ENCODE measurements at regions not wholly inside any gene's neighbourhood (a gene's known extent, or its start where the extent isn't known, plus 50 kb on each side); places are given as distances from the start of the nearest gene placed in this dataset.

DNA sequence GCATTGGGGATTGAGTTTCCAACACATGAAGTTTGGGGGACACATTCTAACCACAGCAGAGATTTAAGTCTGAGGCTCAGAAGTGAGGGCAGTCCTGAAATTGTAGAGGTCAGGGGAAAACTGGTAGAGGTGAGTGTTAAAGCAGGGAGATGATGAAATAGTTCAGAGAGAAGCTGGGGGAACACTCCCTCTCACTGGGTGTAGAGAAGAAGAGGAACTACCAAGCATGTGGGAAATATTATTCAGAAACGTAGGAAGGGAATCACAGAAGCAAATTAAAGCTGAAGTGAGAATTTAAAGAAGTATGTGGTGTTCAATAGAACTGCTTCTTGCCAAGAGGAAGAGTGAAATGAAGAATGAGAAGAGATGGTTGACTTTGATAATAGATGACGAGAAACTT is 121.5 kb upstream of the FAM3C start:
- intact Hi-C loops (cut with DNase I; ENCODE audit: low total_unique reads), result no loop called here
- Histone ChIP-seq H3K27ac (no peak overlapping the region), H3K27me3 (no peaks in the 10 kb centered on the region), H3K9me3 (no peaks in the 10 kb centered on the region), H3K36me3 (no peaks in the 10 kb centered on the region), H3K4me1 (peaks cover 0 to 5% (median 0%) of the 10 kb centered on the region in 4 donors), H3K4me3 (no peak overlapping the region)
- 73 to 87% (median 82%) methylated on average over 2 of the region's 2 CpGs for WGBS, 5 donors
- no peak for DNase-seq
- TF ChIP-seq, protein P1, sequence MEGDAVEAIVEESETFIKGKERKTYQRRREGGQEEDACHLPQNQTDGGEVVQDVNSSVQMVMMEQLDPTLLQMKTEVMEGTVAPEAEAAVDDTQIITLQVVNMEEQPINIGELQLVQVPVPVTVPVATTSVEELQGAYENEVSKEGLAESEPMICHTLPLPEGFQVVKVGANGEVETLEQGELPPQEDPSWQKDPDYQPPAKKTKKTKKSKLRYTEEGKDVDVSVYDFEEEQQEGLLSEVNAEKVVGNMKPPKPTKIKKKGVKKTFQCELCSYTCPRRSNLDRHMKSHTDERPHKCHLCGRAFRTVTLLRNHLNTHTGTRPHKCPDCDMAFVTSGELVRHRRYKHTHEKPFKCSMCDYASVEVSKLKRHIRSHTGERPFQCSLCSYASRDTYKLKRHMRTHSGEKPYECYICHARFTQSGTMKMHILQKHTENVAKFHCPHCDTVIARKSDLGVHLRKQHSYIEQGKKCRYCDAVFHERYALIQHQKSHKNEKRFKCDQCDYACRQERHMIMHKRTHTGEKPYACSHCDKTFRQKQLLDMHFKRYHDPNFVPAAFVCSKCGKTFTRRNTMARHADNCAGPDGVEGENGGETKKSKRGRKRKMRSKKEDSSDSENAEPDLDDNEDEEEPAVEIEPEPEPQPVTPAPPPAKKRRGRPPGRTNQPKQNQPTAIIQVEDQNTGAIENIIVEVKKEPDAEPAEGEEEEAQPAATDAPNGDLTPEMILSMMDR (IDR thresholded peaks at IDR 0.05), result no peak
- no peak for TF ChIP-seq EP300 (IDR thresholded peaks at IDR 0.05)
- TF ChIP-seq POLR2A (IDR thresholded peaks at IDR 0.05), result no peak
- no peak for TF ChIP-seq POLR2AphosphoS5 (IDR thresholded peaks at IDR 0.05)

DNA sequence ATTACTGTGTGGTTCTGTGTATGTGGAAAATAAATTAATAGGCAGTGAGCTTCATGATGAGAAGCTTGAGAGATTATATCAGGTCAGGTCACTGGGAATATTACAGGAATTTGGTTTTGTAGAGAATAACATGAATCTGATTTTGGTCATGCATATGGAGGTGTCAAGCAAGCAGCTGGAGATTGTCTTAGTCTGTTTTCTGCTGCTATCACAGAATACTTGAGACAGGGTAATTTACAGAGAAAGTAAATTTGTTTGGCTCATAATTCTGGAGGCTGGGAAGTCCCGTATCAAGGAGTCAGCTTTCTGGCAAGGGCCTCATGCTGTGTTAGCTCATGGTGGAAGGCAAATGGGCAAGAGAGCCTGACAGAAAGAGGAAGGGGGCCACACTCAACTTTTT is 120.7 kb upstream of the FAM3C start:
- peaks cover 0 to 5% (median 0%) of the 10 kb centered on the region in 4 donors for H3K9me3 ChIP-seq
- no peak overlapping the region for H3K27ac ChIP-seq
- 54 to 73% (median 70%) methylated on average over 1 of the region's 1 CpG for WGBS, 5 donors
- H3K27me3 ChIP-seq, result no peaks in the 10 kb centered on the region
- H3K36me3 ChIP-seq, result no peaks in the 10 kb centered on the region
- peak in 1 of 2 donors; percentile 51 for DNase-seq
- TF ChIP-seq POLR2A (IDR thresholded peaks at IDR 0.05) (no peak), EP300 (IDR thresholded peaks at IDR 0.05) (no peak), POLR2AphosphoS5 (IDR thresholded peaks at IDR 0.05) (no peak)
- TF ChIP-seq, protein P1 (IDR thresholded peaks at IDR 0.05), result no peak
- H3K4me3 ChIP-seq, result no peak overlapping the region
- peaks cover 0 to 2% (median 0%) of the 10 kb centered on the region in 4 donors for H3K4me1 ChIP-seq
- intact Hi-C loops (cut with DNase I; ENCODE audit: low total_unique reads), result no loop called here

DNA sequence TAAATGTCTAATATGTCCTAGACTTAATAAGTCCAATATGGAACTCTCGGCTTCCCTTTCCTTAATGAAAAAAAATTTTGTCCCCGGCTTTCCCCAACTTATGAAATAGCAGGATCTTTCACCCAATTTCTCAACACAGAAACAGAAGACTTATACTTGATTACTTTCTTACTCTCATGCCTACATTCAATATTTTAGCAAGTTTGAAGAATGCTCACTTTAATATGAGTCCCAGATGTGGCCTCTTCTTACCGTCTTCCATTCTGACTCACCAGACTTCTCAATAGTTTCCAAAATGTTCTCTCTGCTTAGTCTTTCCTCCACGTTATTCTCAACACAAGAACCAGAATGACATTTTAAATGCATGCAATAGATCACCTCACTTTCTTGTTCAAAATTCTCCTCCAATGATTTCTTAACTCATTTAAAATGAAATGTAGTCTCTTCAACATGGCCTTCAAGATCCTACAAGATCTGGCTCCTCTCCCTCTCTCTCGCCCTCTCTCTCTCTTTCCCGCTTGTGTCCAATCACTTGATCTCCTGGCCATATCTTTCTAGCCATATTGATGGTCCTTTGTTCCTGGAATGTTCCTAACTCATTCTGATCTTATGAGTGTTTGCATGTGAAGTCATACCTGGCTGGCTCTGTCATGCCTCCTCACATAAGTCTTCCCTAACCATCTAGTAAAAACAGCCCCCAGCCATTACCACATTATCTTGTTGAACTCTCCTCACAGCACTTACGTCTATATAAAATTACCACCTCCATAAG is 119.7 kb upstream of the FAM3C start:
- Histone ChIP-seq H3K9me3 (peaks cover 0 to 13% (median 8%) of the 10 kb centered on the region in 4 donors), H3K27me3 (no peaks in the 10 kb centered on the region), H3K27ac (no peak overlapping the region), H3K36me3 (no peaks in the 10 kb centered on the region), H3K4me3 (no peak overlapping the region), H3K4me1 (no peaks in the 10 kb centered on the region)
- TF ChIP-seq EP300 (IDR thresholded peaks at IDR 0.05), result no peak
- TF ChIP-seq POLR2A (IDR thresholded peaks at IDR 0.05), result no peak
- TF ChIP-seq, protein P1 (IDR thresholded peaks at IDR 0.05), result no peak
- no peak for TF ChIP-seq POLR2AphosphoS5 (IDR thresholded peaks at IDR 0.05)
- WGBS, 5 donors, result 83 to 93% (median 92%) methylated on average over 7 of the region's 7 CpGs
- intact Hi-C loops (cut with DNase I; ENCODE audit: low total_unique reads), result no loop called here
- DNase-seq, result no peak

DNA sequence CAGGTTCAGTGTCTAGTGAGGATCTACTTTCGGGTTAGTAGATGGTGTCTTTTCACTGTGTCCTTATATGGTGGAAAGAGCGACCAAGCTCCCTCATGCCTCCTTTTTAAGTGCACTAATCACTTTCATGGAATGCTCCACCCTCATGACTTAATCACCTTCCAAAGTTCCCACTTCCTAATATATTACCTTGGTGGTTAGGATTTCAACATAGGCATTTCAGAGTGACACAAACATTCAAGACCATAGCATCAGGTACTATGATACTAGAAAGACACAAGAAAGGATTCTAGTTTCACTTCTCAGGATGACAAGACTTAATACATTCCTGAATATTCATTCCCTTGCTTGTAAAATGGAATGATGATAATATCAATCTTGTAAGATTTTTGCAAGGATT is 119.1 kb upstream of the FAM3C start:
- WGBS, 5 donors, result 90 to 100% (median 95%) methylated on average over 2 of the region's 2 CpGs
- no peaks in the 10 kb centered on the region for H3K27me3 ChIP-seq
- no peaks in the 10 kb centered on the region for H3K36me3 ChIP-seq
- H3K4me3 ChIP-seq, result no peak overlapping the region
- no peak overlapping the region for H3K27ac ChIP-seq
- no peak for DNase-seq
- TF ChIP-seq EP300 (IDR thresholded peaks at IDR 0.05) (no peak), POLR2AphosphoS5 (IDR thresholded peaks at IDR 0.05) (no peak), POLR2A (IDR thresholded peaks at IDR 0.05) (no peak)
- TF ChIP-seq, protein P1 (IDR thresholded peaks at IDR 0.05), result no peak
- intact Hi-C loops (cut with DNase I; ENCODE audit: low total_unique reads), result no loop called here
- no peaks in the 10 kb centered on the region for H3K4me1 ChIP-seq
- peaks cover 0 to 19% (median 14%) of the 10 kb centered on the region in 4 donors for H3K9me3 ChIP-seq

All from stomach (tissue), 8 donors.